Left colon (tissue), 2 donors: ENCODE measurements at regions not wholly inside any gene's neighbourhood (a gene's known extent, or its start where the extent isn't known, plus 50 kb on each side); places are given as distances from the start of the nearest gene placed in this dataset.

Experiments used
- ATAC-seq: fragments of 200-7000 bp; cut with Tn5 transposase; one replicate; pipeline ENCODE4 v1.9.1; 2020; ENCODE audit warnings: mild to moderate bottlenecking, moderate library complexity
- DNase-seq, 2 donors: peaks; one replicate each; pipeline ENCODE4 v3.0.0-alpha.2; 2020
- intact Hi-C, 2 donors: fragments of 100-400 bp; cut with DNase I in 1 of 2; cut with micrococcal nuclease in 1 of 2; formaldehyde crosslinking; loops; one replicate each; pipeline versions ENCODE4 v1.11.2 to v1.14.0; 2022; cut with DNase I, micrococcal nuclease
- donor health status: DM: no; HTN: no; CAD: no.
- donor health status: DM: yes; HTN: yes; CAD: no.

DNA sequence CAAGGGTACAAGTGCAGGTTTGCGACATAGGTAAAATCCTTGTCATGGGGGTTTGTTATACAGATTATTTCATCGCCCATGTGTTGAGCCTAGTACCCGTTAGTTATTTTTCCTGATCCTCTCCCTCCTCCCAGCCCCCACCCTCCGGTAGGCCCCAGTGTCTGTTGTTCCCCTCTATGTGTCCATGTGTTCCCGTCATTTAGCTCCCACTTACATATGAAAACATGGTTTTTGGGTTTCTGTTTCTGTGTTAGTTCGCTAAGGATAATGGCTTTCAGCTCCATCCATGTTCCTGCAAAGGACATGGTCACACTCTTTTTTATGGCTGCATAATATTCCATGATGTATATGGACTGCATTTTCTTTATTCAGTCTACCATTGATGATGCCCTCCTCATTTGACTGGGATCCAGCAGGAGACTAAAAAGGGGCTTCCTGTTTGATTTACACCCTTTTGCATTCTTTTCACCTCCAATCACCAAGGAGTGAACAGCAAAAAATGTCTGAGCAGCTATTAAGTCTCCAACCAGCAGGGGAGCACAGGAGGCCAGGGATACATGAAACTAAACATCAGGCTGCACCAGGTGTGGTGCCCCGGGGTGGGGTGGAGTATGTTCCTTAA is 188.2 kb downstream of the SKIDA1 start:
- intact Hi-C loops: no loop called here
- ATAC-seq (no peak), DNase-seq (no peak)

DNA sequence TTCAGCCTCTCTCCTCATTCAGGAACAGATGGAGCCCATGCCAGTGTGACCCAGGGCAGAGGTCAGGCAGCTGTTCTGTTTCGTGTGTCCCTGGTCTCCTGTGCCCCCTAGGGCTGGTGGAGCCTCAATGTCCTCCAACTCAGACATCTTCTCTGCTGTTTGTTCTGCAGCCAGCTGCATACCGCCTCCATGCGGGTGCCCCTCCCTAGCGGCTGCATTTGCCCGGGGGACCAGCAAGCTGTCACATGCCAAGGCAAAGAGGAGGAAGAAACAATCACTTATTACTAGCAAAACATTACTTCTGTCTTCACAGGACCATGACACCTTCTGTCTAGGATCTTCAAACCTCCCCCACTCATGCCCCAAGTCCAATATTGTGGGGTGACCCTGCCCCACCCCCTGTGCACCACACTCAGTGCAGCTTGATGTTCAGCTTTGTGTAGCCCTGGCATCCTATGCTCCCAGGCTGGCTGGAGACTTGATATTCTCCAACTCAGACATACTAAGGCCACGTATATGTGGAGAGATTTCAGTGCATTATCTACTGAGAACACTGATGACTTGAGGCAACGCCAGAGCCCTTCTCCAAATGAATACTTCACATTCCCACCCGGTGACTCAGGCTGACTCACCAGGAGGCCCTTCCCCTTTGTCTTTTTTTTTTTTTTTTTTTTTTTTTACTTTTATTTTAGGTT is 188.9 kb downstream of the SKIDA1 start:
- DNase-seq (no peak), ATAC-seq (no peak)
- intact Hi-C loops: no loop called here

DNA sequence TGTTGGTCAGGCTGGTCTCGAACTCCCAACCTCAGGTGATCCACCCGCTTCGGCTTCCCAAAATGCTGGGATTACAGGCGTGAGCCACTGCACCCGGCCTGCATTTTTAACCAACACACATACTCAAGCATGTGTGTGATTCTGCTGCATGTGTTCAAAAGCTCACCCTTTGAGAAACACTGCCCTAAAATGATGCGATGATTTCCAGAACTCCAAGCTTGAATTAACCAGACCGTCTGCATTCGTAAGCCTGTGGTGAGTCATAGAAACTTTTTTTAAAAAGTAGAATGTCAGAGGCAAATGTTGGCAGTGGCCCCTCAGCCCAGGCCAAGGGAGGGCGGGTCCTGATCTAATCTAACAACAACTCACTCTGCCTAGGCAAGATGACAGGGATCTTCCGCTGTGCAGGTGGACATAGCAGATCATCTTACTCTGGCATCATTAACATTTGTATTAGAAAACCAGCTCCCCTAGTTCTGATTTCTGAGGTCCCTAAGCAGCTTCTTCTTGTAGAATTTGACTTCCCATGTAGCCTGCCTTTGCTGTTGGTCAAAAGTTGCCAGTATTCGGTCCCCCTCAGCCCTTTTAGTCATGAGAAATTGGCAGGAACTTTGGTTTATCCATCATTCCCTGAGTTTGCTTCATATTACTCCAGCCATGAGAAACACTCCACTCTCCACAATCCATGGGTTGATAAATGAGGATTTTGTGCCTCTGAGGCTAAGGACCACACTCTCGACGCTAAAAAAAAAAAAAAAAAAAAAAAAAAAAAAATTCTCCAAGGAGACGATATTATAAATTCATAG is 190.4 kb downstream of the SKIDA1 start:
- intact Hi-C loops: no loop called here
- ATAC-seq (no peak), DNase-seq (peak in 1 of 2 donors; percentile 13)

DNA sequence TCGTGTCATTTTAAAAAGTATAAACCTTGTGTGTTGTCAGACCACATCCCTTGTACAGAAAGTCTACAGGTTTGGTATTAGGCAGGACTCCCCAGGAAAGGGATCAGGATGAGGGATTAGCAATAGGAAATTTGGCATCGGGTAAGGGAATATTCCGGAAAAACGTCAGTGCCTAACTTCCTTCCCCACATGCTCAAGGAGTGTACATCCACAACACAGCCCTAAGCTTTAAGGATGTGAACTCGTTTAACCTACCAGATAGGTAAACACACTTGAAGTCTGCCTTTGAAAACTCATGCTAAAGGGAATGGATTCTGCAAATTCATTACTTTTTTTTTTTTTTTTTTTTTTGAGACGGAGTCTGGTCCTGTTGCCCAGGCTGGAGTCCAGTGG is 194.9 kb downstream of the SKIDA1 start:
- DNase-seq: no peak
- intact Hi-C loops: no loop called here
- ATAC-seq: no peak

DNA sequence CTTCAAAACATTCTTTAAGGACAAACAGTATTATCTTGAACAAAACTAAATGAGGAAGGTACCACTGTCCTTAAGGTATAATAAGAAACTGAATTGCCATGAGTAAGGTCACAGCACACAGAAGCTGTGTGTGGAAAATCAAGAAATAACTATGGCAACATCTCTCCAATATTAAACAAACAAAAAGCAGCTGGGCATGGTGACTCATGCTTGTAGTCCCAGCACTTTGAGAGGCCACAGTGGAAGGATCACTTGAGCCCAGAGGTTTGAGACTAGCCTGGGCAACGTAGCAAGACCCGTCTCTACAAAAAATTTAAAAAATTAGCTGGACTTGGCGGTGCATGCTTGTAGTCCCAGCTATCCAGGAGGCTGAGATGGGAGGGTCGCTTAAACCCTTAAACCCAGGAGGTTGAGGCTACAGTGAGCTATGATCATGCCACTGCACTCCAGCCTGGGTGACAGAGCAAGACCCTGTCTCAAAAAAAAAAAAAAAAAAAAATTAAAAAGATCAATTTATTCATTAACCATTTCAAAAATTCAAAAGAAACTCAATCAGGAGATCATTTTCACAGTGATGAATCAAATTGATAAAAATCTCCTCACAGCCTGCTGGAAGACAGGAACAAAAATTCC is 195.4 kb downstream of the SKIDA1 start:
- intact Hi-C loops: no loop called here
- DNase-seq (no peak), ATAC-seq (no peak)

DNA sequence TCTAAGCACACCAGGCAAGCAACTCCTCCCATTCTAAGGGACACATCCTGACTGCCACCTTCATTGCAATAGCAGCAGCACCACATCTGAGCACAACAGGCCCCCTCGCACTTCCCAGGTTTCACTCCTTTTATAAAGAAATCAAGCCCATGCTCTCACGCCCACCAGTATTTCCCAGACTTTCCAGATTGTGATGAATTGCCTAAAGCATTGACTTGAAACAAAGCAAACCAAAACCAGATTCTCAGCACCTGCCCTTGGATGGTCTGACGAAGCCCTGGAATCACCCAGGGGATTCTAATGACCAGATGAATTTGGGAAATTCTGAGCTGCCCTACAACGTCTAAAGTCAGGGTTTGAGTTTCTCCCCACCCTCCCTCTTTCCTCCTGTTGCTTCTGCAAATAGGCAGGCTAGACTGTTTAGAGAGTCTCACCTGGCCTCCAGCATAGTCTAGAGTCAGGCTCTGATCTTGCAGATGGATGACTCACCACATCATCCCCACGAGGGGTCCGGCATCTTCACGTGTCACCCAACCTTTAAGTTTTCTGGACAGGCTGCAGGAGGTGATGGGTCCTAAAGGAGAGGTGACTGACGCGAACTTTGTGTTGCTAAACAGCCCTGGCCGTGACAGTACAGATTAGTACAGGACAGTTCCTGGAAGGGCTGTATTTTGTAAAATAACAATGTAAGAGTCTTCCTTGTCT is 198.0 kb downstream of the SKIDA1 start:
- no peak for ATAC-seq
- DNase-seq: no peak
- intact Hi-C loops: no loop called here

DNA sequence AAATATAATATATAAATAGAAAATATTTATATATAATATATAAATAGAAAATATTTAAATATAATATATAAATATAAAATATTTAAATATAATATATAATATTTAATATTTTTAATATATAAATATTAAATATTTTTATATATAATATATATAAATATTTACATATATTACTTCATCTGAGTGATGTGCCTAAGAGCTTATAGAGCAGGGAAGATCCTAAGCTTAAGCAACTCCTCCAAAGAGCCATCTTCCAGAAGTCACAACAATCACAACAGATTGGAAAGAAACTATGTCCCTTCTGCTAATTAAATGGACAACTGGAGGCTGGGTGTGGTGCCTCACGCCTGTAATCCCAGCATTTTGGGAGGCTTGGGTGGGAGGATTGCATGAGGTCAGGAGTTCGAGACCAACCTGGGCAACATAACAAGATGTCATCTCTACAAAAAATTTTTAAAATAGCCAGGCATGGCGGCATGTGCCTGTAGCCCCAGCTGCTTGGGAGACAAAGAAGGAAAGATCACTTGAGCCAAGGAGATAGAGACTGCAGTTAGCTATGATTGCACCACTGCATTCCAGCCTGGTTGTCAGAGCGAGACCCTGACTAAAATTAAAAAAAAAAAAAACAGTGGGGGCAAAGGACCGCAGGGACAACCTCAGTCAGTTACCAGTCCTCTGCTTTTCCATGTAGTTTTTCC is 198.7 kb downstream of the SKIDA1 start:
- intact Hi-C loops: no loop called here
- no peak for DNase-seq
- ATAC-seq: no peak

DNA sequence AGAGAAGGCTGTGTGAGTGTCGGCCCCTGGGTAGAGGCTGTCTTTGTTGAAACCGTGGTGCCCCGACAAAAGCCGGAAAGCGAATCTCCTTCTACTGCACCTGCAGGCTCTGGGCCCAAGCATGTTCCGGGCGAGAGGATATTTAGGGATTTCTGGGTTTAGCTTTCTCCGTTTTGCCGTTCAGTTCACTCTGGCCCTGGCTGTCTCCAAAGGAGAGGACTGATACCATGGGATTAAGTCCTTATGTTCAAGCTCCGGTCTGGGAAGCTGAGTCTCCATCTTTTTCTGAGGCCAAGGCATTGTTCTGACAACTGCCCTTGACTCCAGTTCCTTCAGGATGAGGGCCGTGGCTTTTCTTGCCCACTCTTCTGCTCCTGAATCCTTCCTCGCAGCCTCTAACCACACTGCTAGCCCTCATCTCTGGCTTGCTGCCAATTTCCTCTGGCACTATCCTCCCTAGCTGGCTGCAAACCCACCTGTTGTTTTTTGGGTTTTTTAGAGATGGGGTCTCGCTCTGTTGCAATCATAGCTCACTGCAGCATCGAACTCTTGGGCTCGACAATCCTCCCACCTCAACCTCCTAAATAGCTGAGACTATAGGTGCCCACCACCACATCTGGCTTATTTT is 206.8 kb downstream of the SKIDA1 start:
- intact Hi-C loops: no loop called here
- DNase-seq: no peak
- ATAC-seq: no peak

DNA sequence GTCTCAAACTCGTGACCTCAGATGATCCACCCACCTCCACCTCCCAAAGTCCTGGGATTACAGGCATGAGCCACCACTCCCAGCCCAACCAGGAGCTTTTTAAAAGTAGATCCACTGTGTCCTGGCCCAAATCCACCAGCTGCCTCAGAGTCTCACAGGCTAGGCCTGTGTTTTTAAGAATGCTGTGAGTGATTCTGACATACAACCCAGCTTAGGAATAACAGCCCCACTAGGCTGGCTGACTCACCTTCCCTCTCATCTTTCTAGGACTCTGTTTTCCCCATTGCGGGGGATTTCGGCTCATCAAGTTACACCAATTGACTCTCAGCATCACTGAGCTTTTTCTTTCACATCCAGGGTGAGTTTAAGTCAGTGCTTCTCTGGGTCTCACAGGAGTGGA is 207.6 kb downstream of the SKIDA1 start:
- DNase-seq (no peak), ATAC-seq (no peak)

DNA sequence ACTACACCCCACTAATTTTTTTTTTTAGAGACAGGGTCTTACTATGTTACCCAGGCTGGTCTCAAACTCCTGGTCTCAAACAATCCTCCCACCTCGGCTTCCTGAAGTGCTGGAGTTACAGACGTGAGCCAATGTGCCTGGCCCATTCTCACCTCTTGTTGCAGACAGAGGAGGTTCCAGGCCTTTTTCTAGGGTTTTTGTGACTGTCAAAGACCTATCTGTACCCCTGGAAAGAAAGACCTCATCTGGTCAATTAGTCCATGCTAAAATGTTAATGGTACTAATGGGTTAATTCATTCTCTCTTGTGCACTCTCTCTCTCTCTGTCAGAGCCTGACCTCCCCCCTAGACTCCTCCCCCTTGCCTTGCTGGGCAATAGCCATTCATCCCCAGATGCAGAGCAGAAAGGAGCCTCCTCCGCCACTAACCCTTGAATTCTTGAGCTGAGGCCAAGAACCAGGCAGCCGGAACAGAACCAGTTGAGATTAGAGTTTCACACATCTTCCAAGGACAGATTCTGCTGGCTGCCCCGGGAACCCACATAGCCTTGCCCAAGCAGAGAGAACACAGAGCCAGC is 209.7 kb downstream of the SKIDA1 start:
- DNase-seq: no peak
- ATAC-seq: peak; percentile 24
- intact Hi-C loops: no loop called here

More for the DNA sequence above, 207.6 kb downstream of the SKIDA1 start:
- intact Hi-C loops: no loop called here

DNA sequence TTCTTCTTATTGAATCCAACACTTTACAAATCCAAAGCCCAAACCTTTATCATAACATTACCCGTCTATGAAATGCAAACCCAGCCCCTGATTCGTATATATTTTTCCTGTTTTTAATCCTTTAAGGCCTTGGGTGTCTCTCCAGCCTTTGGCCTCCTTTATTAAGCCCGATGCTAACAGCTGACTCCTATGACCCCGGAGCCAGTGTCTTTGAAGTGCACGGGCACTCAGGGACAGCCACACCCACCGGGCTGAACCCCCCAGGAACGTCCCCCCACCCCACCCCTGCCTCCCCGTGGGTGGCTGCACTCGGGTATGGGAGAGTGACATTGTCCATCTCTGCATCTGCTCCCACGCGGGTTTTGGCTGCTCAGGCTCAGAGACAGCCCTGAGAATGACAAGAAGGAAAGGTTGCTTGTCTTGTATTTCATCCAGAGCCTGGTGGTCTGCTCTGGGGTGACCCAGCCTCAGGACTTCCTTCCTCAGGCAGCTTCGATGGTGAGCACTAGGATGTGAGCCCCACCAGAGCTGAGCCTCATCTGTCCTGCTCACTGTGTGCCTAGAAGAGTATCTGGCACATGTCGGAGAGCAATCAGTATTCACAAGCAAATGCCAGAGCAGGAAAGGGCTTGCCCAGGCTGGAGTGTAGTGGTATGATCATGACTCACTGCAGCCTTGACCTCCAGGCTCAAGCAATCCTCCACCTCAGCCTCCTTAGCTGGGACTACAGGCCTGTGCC is 210.4 kb downstream of the SKIDA1 start:
- intact Hi-C loops: no loop called here
- no peak for DNase-seq
- no peak for ATAC-seq

DNA sequence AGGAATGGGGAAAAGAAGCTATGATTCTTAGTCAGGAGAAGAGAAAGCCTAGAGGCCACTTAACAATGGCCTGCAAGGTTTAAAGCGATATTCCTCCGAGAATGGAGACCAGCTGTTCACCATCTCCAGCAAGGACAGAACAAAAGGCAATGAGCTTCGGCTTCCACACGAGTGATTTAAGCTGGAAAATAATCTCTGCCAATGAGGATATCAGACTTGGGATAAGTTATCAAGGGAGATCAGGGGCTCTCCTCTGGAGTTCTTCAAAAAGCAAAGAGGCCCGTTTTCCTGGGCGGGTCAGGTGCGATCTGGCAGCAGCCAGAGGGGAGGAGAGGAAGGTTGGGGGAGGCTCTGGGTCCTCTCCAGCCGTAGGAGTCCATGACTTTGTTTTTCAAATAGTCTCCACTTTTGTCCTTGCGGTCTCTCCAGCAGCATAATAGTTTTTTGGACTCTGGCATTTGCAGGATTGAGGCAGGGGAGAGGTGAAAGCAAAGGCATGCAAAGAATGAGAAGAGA is 211.3 kb downstream of the SKIDA1 start:
- intact Hi-C loops: no loop called here
- no peak for ATAC-seq
- DNase-seq: no peak

DNA sequence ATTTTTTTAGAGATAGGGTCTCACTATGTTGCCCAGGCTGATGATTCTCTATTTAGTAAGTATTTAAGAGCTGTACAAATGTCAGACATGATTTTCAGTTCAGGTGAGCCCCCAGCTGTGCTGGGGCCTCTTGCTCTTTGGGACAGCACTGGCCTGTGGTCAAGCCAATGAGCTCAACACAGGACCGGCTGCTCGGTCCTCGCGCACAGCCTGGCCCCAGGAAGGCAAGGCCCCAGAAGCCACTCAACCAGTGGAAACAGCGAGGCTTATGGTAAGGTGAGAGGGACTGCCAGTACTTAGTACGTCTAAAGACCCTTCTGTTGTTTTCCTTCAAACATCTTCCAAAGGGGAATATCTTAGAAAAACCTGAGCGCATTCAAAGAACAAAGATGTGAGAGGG is 211.8 kb downstream of the SKIDA1 start:
- intact Hi-C loops: no loop called here
- DNase-seq (no peak), ATAC-seq (no peak)

DNA sequence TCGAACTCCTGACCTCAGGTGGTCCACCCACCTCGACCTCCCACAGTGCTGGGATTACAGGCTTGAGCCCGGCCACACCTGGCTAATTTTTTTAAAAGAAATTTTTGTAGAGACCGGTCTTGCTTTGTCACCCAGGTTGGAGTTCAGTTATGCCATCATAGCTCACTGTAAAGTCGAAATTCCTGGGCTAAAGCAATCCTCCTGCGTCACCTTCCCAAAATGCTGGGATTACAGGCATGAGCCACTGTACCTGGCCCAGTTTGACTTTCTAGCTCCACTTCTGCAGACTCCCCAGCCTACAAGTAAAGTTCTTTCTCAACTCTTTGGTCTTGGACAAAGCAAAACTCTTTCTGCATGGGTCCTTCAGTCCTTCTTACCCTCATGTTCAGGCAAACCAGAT is 214.1 kb downstream of the SKIDA1 start:
- intact Hi-C loops: no loop called here
- no peak for DNase-seq
- ATAC-seq: no peak

DNA sequence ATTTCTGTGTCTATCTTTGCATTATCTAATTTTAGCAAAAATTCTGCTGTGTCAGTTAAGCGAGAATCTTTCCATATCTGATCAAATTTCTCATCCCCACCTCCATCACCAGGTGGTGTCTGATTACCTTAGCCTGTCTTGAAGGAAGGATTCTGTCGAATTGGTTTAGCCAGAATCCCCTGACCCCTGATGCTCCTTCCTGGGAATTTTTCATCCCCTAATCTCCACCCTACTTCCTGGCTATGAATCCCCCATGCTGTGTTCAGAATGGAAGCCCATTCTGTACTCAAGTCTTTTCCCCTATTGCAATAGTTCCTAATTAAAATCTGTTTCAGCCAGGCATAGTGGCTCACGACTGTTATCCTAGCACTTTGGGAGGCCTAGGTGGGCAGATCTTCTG is 216.1 kb downstream of the SKIDA1 start:
- DNase-seq (no peak), ATAC-seq (no peak)
- intact Hi-C loops: no loop called here

DNA sequence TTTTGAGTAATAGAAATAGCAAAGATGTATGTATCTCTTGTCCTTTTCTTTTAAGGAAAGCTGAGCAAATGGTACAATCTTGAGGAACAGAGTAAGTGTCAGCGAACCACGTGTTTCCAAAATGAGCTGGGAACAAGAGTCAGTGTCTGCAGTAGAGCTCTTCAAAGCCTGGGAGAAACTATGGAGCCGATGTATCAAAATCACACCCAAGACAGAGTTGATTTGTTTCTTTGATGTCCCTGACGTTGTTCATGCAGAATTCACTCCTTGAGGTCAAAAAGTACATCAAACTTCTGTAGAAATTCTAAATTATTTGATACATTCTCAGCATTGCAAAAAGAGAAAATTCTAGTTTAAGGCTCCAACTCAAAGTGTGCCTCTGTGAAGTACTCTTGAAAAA is 216.5 kb downstream of the SKIDA1 start:
- DNase-seq (no peak), ATAC-seq (no peak)
- intact Hi-C loops: no loop called here

DNA sequence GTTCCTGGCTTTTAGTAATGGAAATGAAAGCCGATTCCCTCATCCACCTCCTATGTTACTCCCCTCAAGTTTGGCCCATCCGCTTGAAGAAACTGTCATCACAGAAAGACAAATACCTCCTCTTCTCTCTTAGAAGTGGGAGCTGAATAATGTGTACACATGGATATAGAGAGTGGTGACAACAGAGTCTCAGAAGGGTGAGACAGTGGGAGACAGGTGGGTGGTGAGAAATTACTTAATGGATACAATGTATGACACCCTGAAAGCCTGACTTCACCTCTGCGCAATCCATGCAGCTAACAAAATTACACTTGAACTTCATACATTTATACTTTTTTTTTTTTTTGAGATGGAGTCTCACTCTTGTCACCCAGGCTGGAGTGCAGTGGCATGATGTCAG is 217.5 kb downstream of the SKIDA1 start:
- ATAC-seq: no peak
- intact Hi-C loops: no loop called here

More for the DNA sequence above, 217.5 kb downstream of the SKIDA1 start:
- DNase-seq: no peak
